ENCODE measurements at regions not wholly inside any gene's neighbourhood (a gene's known extent, or its start where the extent isn't known, plus 50 kb on each side); places are given as distances from the start of the nearest gene placed in this dataset.

- TF ChIP-seq CTCF (IDR thresholded peaks at IDR 0.05) (no peak), POLR2A (IDR thresholded peaks at IDR 0.05) (no peak)
Measured at GRCh38 chr7:42987648-42988214, 55.6 kb downstream of the MRPL32 start.

Data from adrenal gland (tissue), 5 donors.